SU-DHL-6 (cell line): ENCODE measurements at regions not wholly inside any gene's neighbourhood (a gene's known extent, or its start where the extent isn't known, plus 50 kb on each side); places are given as distances from the start of the nearest gene placed in this dataset.

Experiments
- EZH2phosphoT487 ChIP-seq: fragments of 200-600 bp; sonication (generic), shearing (Covaris generic); conservative IDR thresholded peaks from 2 replicates; pipeline ENCODE4 v1.6.1; 2018; ENCODE audit warnings: mild to moderate bottlenecking, antibody characterized with exemption, low read length, moderate library complexity, mixed read lengths
- TF ChIP-seq, protein P1 (sequence below): fragments of 200-600 bp; sonication (generic); IDR thresholded peaks from one replicate; pipeline ENCODE4 v1.5.1; 2017; ENCODE audit warnings: antibody characterized with exemption, mild to moderate bottlenecking, low read length, moderate library complexity; ENCODE audit not compliant: insufficient read depth, poor library complexity, severe bottlenecking

DNA sequence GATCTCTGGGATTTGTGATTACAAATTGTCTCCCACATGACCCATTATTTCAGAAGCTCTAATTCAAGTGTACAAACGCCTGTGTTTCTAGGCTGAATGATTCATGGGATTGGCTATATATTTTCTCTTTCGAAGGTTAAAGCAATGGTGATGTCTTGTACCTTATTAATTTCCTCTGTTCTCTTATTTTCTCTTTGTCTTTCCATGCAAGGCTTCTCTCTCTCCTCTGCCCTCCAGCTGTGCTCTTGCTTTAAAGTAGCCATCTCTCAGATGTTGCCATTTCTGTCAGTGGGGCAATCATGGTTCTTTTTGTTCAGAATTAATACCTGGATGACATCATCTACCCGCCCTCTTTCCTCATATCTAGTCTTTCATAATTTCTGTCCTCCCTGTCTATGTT lies 184.3 kb upstream of the ATP10B start:
- TF ChIP-seq EZH2phosphoT487: no peak
- TF ChIP-seq, protein P1, sequence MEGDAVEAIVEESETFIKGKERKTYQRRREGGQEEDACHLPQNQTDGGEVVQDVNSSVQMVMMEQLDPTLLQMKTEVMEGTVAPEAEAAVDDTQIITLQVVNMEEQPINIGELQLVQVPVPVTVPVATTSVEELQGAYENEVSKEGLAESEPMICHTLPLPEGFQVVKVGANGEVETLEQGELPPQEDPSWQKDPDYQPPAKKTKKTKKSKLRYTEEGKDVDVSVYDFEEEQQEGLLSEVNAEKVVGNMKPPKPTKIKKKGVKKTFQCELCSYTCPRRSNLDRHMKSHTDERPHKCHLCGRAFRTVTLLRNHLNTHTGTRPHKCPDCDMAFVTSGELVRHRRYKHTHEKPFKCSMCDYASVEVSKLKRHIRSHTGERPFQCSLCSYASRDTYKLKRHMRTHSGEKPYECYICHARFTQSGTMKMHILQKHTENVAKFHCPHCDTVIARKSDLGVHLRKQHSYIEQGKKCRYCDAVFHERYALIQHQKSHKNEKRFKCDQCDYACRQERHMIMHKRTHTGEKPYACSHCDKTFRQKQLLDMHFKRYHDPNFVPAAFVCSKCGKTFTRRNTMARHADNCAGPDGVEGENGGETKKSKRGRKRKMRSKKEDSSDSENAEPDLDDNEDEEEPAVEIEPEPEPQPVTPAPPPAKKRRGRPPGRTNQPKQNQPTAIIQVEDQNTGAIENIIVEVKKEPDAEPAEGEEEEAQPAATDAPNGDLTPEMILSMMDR: no peak
